HCT116 (cell line): ENCODE measurements at regions not wholly inside any gene's neighbourhood (a gene's known extent, or its start where the extent isn't known, plus 50 kb on each side); places are given as distances from the start of the nearest gene placed in this dataset.

Experiments
- ATAC-seq: fragments of 200-7000 bp; cut with Tn5 transposase; 2 replicates; pipeline ENCODE4 v1.9.1; 2020; ENCODE audit warnings: mild to moderate bottlenecking, moderate library complexity
- BruUV-seq: library from RNA; stranded (reverse); fragments of 400-500 nt; replicated peaks from 2 replicates; lab custom pipeline; 2021; lab: Mats Ljungman, UMichigan
- CTCF ChIA-PET: fragments of 300-600 bp; sonication (Branson Sonifier 250); formaldehyde crosslinking; loops from one replicate; lab custom pipeline; 2021; ENCODE audit warnings: antibody characterized with exemption; lab: Charles Lee
- POLR2A ChIA-PET: fragments of 300-600, 350-600 bp; sonication (Branson Sonifier 250); formaldehyde crosslinking; loops from one replicate; lab custom pipeline; 2021; ENCODE audit warnings: antibody characterized with exemption; lab: Charles Lee
- RAD21 ChIA-PET, 2 experiments: fragments of 300-600 bp; sonication (Branson Sonifier 250); formaldehyde crosslinking; loops; one replicate each; lab custom pipeline; 2023; ENCODE audit warnings: low total read pairs in 2 of 2; ENCODE audit not compliant: uncharacterized antibody in 2 of 2, unreplicated experiment in 2 of 2, low non-redundant PET in 1 of 2; lab: Charles Lee
- DNase-seq: peaks from one replicate; pipeline ENCODE4 v3.0.0-alpha.2; 2010; ENCODE audit warnings: low read depth, low spot score
- H2AFZ ChIP-seq: fragments of 200-600 bp; shearing (Covaris generic), sonication (generic); 2 replicates; pipeline ENCODE4 v1.6.1; 2017; ENCODE audit warnings: low read depth, mixed run types, mixed read lengths, antibody characterized with exemption, low read length; ENCODE audit not compliant: poor library complexity, severe bottlenecking
- H3K27ac ChIP-seq: 2 replicates; pipeline ENCODE4 v1.5.1; 2012; ENCODE audit warnings: low read depth, low read length
- H3K27me3 ChIP-seq: fragments of 200-600 bp; sonication (generic); 2 replicates; pipeline ENCODE4 v1.6.1; 2016; ENCODE audit warnings: mixed run types, low read length, mixed read lengths; ENCODE audit not compliant: insufficient read depth
- H3K36me3 ChIP-seq, 2 experiments: fragments of 200-500 bp in 1 of 2; fragments of 200-600 bp in 1 of 2; sonication (Bioruptor generic) in 1 of 2; sonication (generic) in 1 of 2; 2 replicates each; pipeline versions ENCODE4 v1.5.1 to v1.6.1; 2014 to 2016; ENCODE audit warnings: low read length in 2 of 2, inconsistent platforms in 1 of 2, mixed read lengths in 1 of 2, mixed run types in 1 of 2; ENCODE audit not compliant: insufficient read depth in 2 of 2, control insufficient read depth in 1 of 2
- H3K4me1 ChIP-seq, 2 experiments: fragments of 200-600 bp in 1 of 2; sonication (generic) in 1 of 2; 2 replicates each; pipeline versions ENCODE4 v1.5.1 to v1.6.1; 2012 to 2017; ENCODE audit warnings: low read length in 2 of 2, inconsistent platforms in 1 of 2, mild to moderate bottlenecking in 1 of 2, mixed read lengths in 1 of 2, mixed run types in 1 of 2, moderate library complexity in 1 of 2; ENCODE audit not compliant: insufficient read depth in 2 of 2, control insufficient read depth in 1 of 2
- H3K4me2 ChIP-seq: fragments of 200-600 bp; sonication (generic); 2 replicates; pipeline ENCODE4 v1.6.1; 2017; ENCODE audit warnings: mixed run types, low read length, mixed read lengths
- H3K4me3 ChIP-seq, 2 experiments: fragments of 200-600 bp in 1 of 2; sonication (generic) in 1 of 2; replicated peaks in 1 of 2; 2 replicates each; pipeline ENCODE4 v1.5.1; 2011 to 2016; ENCODE audit warnings: low read length in 2 of 2, control low read depth in 1 of 2, low read depth in 1 of 2, mild to moderate bottlenecking in 1 of 2, mixed read lengths in 1 of 2, mixed run types in 1 of 2
- H3K79me2 ChIP-seq: fragments of 200-600 bp; sonication (generic); 2 replicates; pipeline ENCODE4 v1.6.1; 2017; ENCODE audit warnings: mild to moderate bottlenecking, mixed run types, low read length, moderate library complexity, mixed read lengths; ENCODE audit not compliant: insufficient read depth
- H3K9ac ChIP-seq: fragments of 200-600 bp; sonication (generic); 2 replicates; pipeline ENCODE4 v1.6.1; 2016; ENCODE audit warnings: low read length, mixed read lengths
- H3K9me2 ChIP-seq: fragments of 200-600 bp; sonication (generic), shearing (Covaris generic); 2 replicates; pipeline ENCODE4 v1.6.1; 2017; ENCODE audit warnings: mixed run types, mild to moderate bottlenecking, moderate library complexity; ENCODE audit not compliant: insufficient read depth
- H3K9me3 ChIP-seq, 2 experiments: fragments of 200-500 bp in 1 of 2; fragments of 200-600 bp in 1 of 2; sonication (Bioruptor generic) in 1 of 2; sonication (generic) in 1 of 2; 2 replicates each; pipeline ENCODE4 v1.6.1; 2014 to 2017; ENCODE audit warnings: low read length in 2 of 2, mixed read lengths in 2 of 2, inconsistent platforms in 1 of 2, low read depth in 1 of 2, mild to moderate bottlenecking in 1 of 2, mixed run types in 1 of 2, moderate library complexity in 1 of 2; ENCODE audit not compliant: control insufficient read depth in 1 of 2, insufficient read depth in 1 of 2
- H4K20me1 ChIP-seq: fragments of 200-600 bp; sonication (generic), shearing (Covaris generic); 2 replicates; pipeline ENCODE4 v1.6.1; 2017; ENCODE audit warnings: mixed run types, mild to moderate bottlenecking, moderate library complexity; ENCODE audit not compliant: insufficient read depth
- POLR2AphosphoS5 ChIP-seq: IDR thresholded peaks from 2 replicates; pipeline ENCODE4 v1.6.1; 2011; ENCODE audit warnings: mild to moderate bottlenecking, low read depth, low read length, moderate library complexity
- intact Hi-C: fragments of 100-400 bp; cut with micrococcal nuclease; formaldehyde crosslinking; loops from 2 replicates; pipeline ENCODE4 v1.10.0; 2022
- TF ChIP-seq, protein P1 (sequence below): IDR thresholded peaks from 2 replicates; pipeline ENCODE4 v1.6.1; 2012; ENCODE audit warnings: low read depth
- TF ChIP-seq, protein P2 (sequence below): IDR thresholded peaks from 2 replicates; pipeline ENCODE4 v1.6.1; 2012
- TF ChIP-seq, protein P3 (sequence below): IDR thresholded peaks from 2 replicates; pipeline ENCODE4 v1.6.1; 2011; ENCODE audit warnings: mild to moderate bottlenecking, low read length, moderate library complexity; ENCODE audit not compliant: insufficient replicate concordance; ENCODE audit errors: extremely low read depth

DNA sequence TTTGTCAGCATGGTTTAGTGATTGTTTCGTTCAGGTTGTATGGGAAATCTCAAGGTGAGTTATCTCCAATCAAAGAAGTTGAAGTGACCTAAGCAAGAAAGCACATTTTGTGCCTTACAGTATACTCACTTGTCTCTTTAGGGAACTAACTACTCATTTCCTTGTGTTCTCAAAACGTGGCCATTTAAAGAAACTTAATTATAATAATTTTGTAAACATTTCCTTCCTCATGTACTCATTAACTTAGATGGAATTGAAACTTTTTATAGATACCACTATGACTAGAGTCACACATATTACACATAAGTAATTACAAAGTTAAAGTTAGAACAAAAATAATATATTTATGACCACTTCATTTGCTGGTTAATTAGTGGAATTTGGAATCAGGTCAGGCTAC is 552.6 kb downstream of the MRPL39 start:
- BruUV-seq = no TSS peak
- TF ChIP-seq, protein P1, sequence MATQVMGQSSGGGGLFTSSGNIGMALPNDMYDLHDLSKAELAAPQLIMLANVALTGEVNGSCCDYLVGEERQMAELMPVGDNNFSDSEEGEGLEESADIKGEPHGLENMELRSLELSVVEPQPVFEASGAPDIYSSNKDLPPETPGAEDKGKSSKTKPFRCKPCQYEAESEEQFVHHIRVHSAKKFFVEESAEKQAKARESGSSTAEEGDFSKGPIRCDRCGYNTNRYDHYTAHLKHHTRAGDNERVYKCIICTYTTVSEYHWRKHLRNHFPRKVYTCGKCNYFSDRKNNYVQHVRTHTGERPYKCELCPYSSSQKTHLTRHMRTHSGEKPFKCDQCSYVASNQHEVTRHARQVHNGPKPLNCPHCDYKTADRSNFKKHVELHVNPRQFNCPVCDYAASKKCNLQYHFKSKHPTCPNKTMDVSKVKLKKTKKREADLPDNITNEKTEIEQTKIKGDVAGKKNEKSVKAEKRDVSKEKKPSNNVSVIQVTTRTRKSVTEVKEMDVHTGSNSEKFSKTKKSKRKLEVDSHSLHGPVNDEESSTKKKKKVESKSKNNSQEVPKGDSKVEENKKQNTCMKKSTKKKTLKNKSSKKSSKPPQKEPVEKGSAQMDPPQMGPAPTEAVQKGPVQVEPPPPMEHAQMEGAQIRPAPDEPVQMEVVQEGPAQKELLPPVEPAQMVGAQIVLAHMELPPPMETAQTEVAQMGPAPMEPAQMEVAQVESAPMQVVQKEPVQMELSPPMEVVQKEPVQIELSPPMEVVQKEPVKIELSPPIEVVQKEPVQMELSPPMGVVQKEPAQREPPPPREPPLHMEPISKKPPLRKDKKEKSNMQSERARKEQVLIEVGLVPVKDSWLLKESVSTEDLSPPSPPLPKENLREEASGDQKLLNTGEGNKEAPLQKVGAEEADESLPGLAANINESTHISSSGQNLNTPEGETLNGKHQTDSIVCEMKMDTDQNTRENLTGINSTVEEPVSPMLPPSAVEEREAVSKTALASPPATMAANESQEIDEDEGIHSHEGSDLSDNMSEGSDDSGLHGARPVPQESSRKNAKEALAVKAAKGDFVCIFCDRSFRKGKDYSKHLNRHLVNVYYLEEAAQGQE = no peak
- TF ChIP-seq, protein P2, sequence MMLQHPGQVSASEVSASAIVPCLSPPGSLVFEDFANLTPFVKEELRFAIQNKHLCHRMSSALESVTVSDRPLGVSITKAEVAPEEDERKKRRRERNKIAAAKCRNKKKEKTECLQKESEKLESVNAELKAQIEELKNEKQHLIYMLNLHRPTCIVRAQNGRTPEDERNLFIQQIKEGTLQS = no peak
- TF ChIP-seq, protein P3, sequence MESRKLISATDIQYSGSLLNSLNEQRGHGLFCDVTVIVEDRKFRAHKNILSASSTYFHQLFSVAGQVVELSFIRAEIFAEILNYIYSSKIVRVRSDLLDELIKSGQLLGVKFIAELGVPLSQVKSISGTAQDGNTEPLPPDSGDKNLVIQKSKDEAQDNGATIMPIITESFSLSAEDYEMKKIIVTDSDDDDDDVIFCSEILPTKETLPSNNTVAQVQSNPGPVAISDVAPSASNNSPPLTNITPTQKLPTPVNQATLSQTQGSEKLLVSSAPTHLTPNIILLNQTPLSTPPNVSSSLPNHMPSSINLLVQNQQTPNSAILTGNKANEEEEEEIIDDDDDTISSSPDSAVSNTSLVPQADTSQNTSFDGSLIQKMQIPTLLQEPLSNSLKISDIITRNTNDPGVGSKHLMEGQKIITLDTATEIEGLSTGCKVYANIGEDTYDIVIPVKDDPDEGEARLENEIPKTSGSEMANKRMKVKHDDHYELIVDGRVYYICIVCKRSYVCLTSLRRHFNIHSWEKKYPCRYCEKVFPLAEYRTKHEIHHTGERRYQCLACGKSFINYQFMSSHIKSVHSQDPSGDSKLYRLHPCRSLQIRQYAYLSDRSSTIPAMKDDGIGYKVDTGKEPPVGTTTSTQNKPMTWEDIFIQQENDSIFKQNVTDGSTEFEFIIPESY = no peak
- TF ChIP-seq POLR2AphosphoS5 = no peak
- RAD21 ChIA-PET = no interaction called here

More for the DNA sequence above, 552.6 kb downstream of the MRPL39 start:
- Histone ChIP-seq H3K79me2 (no peaks in the 10 kb centered on the region), H3K27ac (no peak overlapping the region), H3K9ac (no peak overlapping the region), H3K9me3 (peaks cover 14 to 16% of the 10 kb centered on the region in 2 experiments; a peak in 2 of 4 replicates), H3K36me3 (no peaks in the 10 kb centered on the region), H3K4me3 (no peak overlapping the region), H4K20me1 (no peaks in the 10 kb centered on the region), H3K9me2 (no peaks in the 10 kb centered on the region), H3K27me3 (no peaks in the 10 kb centered on the region), H3K4me1 (no peaks in the 10 kb centered on the region), H2AFZ (no peak overlapping the region), H3K4me2 (no peak overlapping the region)
- ChIA-PET POLR2A (no interaction called here), CTCF (no interaction called here)
- ATAC-seq = no peak
- no peak for DNase-seq
- intact Hi-C loops = no loop called here
